Astrocyte (in vitro differentiated cells and primary cell): ENCODE measurements at regions not wholly inside any gene's neighbourhood (a gene's known extent, or its start where the extent isn't known, plus 50 kb on each side); places are given as distances from the start of the nearest gene placed in this dataset.

Experiments used
- DNase-seq: peaks from one replicate; pipeline ENCODE4 v3.0.0-alpha.2; 2010; ENCODE audit warnings: low read depth
- FAIRE-seq: peaks from 2 replicates; lab custom pipeline; 2011; peaks lifted over from hg19 to GRCh38; lab: Jason Lieb, UNC
- H2AFZ ChIP-seq: 2 replicates; pipeline ENCODE4 v1.6.0; 2012; ENCODE audit warnings: low read depth, low read length, inconsistent platforms
- H3K27ac ChIP-seq: 2 replicates; pipeline ENCODE4 v1.5.1; 2011; ENCODE audit warnings: low read depth, low read length, inconsistent platforms
- H3K27me3 ChIP-seq: 2 replicates; pipeline ENCODE4 v1.6.0; 2011; ENCODE audit warnings: low read length, inconsistent platforms; ENCODE audit not compliant: insufficient read depth
- H3K36me3 ChIP-seq: 2 replicates; pipeline ENCODE4 v1.5.1; 2011; ENCODE audit warnings: low read length, inconsistent platforms; ENCODE audit not compliant: insufficient read depth
- H3K4me1 ChIP-seq: 2 replicates; pipeline ENCODE4 v1.5.1; 2011; ENCODE audit warnings: low read length, inconsistent platforms; ENCODE audit not compliant: insufficient read depth
- H3K4me2 ChIP-seq: 2 replicates; pipeline ENCODE4 v1.6.0; 2012; ENCODE audit warnings: low read length, inconsistent platforms
- H3K4me3 ChIP-seq: 2 replicates; pipeline ENCODE4 v1.5.1; 2011; ENCODE audit warnings: low read depth, mild to moderate bottlenecking, low read length, inconsistent platforms; ENCODE audit not compliant: insufficient read depth
- H3K79me2 ChIP-seq: 2 replicates; pipeline ENCODE4 v1.6.0; 2012; ENCODE audit warnings: mild to moderate bottlenecking, low read length, inconsistent platforms; ENCODE audit not compliant: insufficient read depth
- H3K9ac ChIP-seq: 2 replicates; pipeline ENCODE4 v1.6.0; 2012; ENCODE audit warnings: mild to moderate bottlenecking, low read length, inconsistent platforms
- H3K9me3 ChIP-seq: 2 replicates; pipeline ENCODE4 v1.5.1; 2012; ENCODE audit warnings: low read depth, mild to moderate bottlenecking, low read length, inconsistent platforms; ENCODE audit not compliant: insufficient read depth
- H4K20me1 ChIP-seq: 2 replicates; pipeline ENCODE4 v1.6.0; 2012; ENCODE audit warnings: low read length, inconsistent platforms; ENCODE audit not compliant: insufficient read depth
- H3K27ac Mint-ChIP-seq: one replicate; pipeline ENCODE4 v1.8.0; 2021; ENCODE audit warnings: mild to moderate bottlenecking, mixed read lengths; ENCODE audit not compliant: unreplicated experiment
- H3K27me3 Mint-ChIP-seq: one replicate; pipeline ENCODE4 v1.8.0; 2021; ENCODE audit warnings: low read depth, mixed read lengths; ENCODE audit not compliant: unreplicated experiment
- H3K36me3 Mint-ChIP-seq: one replicate; pipeline ENCODE4 v1.8.0; 2021; ENCODE audit warnings: low read depth, mixed read lengths; ENCODE audit not compliant: unreplicated experiment
- H3K4me1 Mint-ChIP-seq: one replicate; pipeline ENCODE4 v1.8.0; 2021; ENCODE audit warnings: low read depth, mixed read lengths; ENCODE audit not compliant: unreplicated experiment
- H3K4me3 Mint-ChIP-seq: one replicate; pipeline ENCODE4 v1.8.0; 2021; ENCODE audit warnings: mild to moderate bottlenecking, moderate library complexity, mixed read lengths; ENCODE audit not compliant: unreplicated experiment
- H3K9me3 Mint-ChIP-seq: one replicate; pipeline ENCODE4 v1.8.0; 2021; ENCODE audit warnings: mild to moderate bottlenecking, mixed read lengths; ENCODE audit not compliant: unreplicated experiment
- CTCF ChIP-seq: IDR thresholded peaks from 2 replicates; pipeline ENCODE4 v1.5.1; 2011; ENCODE audit warnings: low read depth, mild to moderate bottlenecking, inconsistent platforms, low read length, moderate library complexity; ENCODE audit not compliant: insufficient read depth
- EZH2 ChIP-seq: IDR thresholded peaks from 2 replicates; pipeline ENCODE4 v1.6.1; 2012; ENCODE audit warnings: mild to moderate bottlenecking, low read length, inconsistent platforms; ENCODE audit not compliant: insufficient read depth

GRCh38 chr12:103085541-103085940, 128.1 kb downstream of the ASCL1 start:
- no peak overlapping the region for H2AFZ ChIP-seq
- H3K36me3 ChIP-seq, result no peaks in the 10 kb centered on the region
- Mint-ChIP-seq H3K4me3 (no peak overlapping the region), H3K27ac (no peak overlapping the region), H3K9me3 (peaks cover 2% of the 10 kb centered on the region), H3K27me3 (no peaks in the 10 kb centered on the region), H3K4me1 (no peaks in the 10 kb centered on the region), H3K36me3 (no peaks in the 10 kb centered on the region)
- H3K4me2 ChIP-seq, result no peak overlapping the region
- peaks cover 3% of the 10 kb centered on the region for H3K9me3 ChIP-seq
- H3K9ac ChIP-seq, result no peak overlapping the region
- no peak for FAIRE-seq
- H3K27me3 ChIP-seq, result no peaks in the 10 kb centered on the region
- H3K27ac ChIP-seq, result no peak overlapping the region
- no peak for DNase-seq
- no peaks in the 10 kb centered on the region for H3K4me1 ChIP-seq
- no peaks in the 10 kb centered on the region for H4K20me1 ChIP-seq
- TF ChIP-seq EZH2 (no peak), CTCF (no peak)
- no peaks in the 10 kb centered on the region for H3K79me2 ChIP-seq
- H3K4me3 ChIP-seq, result no peak overlapping the region

GRCh38 chr12:103086471-103086870, 129.0 kb downstream of the ASCL1 start:
- no peak overlapping the region for H2AFZ ChIP-seq
- H3K4me1 Mint-ChIP-seq, result no peaks in the 10 kb centered on the region
- no peak overlapping the region for H3K9ac ChIP-seq
- H3K9me3 ChIP-seq, result no peaks in the 10 kb centered on the region
- H3K36me3 ChIP-seq, result no peaks in the 10 kb centered on the region
- H3K4me2 ChIP-seq, result no peak overlapping the region
- no peak overlapping the region for H3K27ac Mint-ChIP-seq
- no peaks in the 10 kb centered on the region for H4K20me1 ChIP-seq
- TF ChIP-seq CTCF (no peak), EZH2 (no peak)
- H3K9me3 Mint-ChIP-seq, result peaks cover 2% of the 10 kb centered on the region
- no peaks in the 10 kb centered on the region for H3K27me3 ChIP-seq
- H3K36me3 Mint-ChIP-seq, result no peaks in the 10 kb centered on the region
- DNase-seq (no peak), FAIRE-seq (no peak)
- H3K4me1 ChIP-seq, result no peaks in the 10 kb centered on the region
- H3K4me3 ChIP-seq, result no peak overlapping the region
- no peak overlapping the region for H3K27ac ChIP-seq
- no peak overlapping the region for H3K4me3 Mint-ChIP-seq
- no peaks in the 10 kb centered on the region for H3K79me2 ChIP-seq
- no peaks in the 10 kb centered on the region for H3K27me3 Mint-ChIP-seq

- Histone ChIP-seq H3K79me2 (no peaks in the 10 kb centered on the region), H3K4me2 (no peak overlapping the region), H3K27me3 (no peaks in the 10 kb centered on the region), H3K27ac (no peak overlapping the region), H3K36me3 (no peaks in the 10 kb centered on the region), H3K9ac (no peak overlapping the region), H4K20me1 (no peaks in the 10 kb centered on the region), H3K4me3 (no peak overlapping the region), H2AFZ (no peak overlapping the region), H3K9me3 (no peaks in the 10 kb centered on the region), H3K4me1 (no peaks in the 10 kb centered on the region)
- H3K4me3 Mint-ChIP-seq, result no peak overlapping the region
- DNase-seq (no peak), FAIRE-seq (no peak)
- H3K9me3 Mint-ChIP-seq, result no peaks in the 10 kb centered on the region
- peaks cover 3% of the 10 kb centered on the region for H3K27me3 Mint-ChIP-seq
- TF ChIP-seq CTCF, result no peak
- TF ChIP-seq EZH2, result no peak
- H3K4me1 Mint-ChIP-seq, result no peaks in the 10 kb centered on the region
- no peak overlapping the region for H3K27ac Mint-ChIP-seq
- H3K36me3 Mint-ChIP-seq, result no peaks in the 10 kb centered on the region
These were observed 136.1 kb downstream of the ASCL1 start for GRCh38 chr12:103093499-103094106.
